ENCODE measurements at regions not wholly inside any gene's neighbourhood (a gene's known extent, or its start where the extent isn't known, plus 50 kb on each side); places are given as distances from the start of the nearest gene placed in this dataset.

GRCh38 chr1:239185245-239185619 is 201.1 kb upstream of the CHRM3 start (continued):
- TF ChIP-seq POU6F1 (CRISPR knock-in tag; IDR thresholded peaks at IDR 0.05; ENCODE audit: borderline replicate concordance, low read depth) (no peak), ARNTL (CRISPR knock-in tag; IDR thresholded peaks at IDR 0.05; ENCODE audit: borderline replicate concordance, low read depth) (no peak), ZNF8 (CRISPR knock-in tag; IDR thresholded peaks at IDR 0.05) (no peak)

DNA sequence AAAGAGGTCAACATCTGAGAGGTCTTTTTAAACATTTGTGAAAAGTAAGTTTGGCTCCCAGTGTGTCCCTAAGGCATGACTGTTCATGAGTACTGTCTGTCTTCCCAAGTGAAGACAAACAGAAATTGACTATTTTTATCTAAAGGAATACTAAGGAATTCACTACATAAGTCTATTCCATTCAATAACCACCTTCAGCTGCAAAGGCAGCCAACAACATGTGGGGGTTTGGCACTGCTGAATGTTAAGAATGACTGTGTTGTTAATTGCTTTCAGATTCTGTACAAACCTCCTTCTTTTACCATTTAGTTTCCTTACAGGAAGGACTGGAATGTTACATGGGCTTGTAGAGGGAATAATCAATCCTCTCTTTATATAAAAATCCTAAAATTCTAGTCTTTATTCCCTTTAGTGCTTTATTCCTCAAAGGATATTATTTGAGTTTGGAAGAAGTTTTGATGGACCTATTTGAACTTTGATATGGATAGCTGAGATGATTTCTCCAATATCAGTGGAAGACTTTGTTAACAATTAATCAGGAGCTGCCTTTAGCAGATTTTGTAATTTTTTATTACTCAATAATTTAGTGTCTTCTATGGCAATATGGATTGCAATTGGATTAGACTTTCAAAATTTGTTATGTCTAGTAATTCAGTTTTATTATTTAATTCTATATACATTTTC is 201.7 kb upstream of the CHRM3 start:
- peak; percentile 92 for ATAC-seq

GRCh38 chr1:239178961-239179360 is 207.4 kb upstream of the CHRM3 start:
- no peak for ATAC-seq
- TF ChIP-seq TCF4 (CRISPR knock-in tag; IDR thresholded peaks at IDR 0.05; ENCODE audit: borderline replicate concordance): peak; percentile 1; the same call in 1 of the 2 replicates
- TF ChIP-seq ZFP3 (CRISPR knock-in tag; IDR thresholded peaks at IDR 0.05): no peak

More for the DNA sequence above, 201.7 kb upstream of the CHRM3 start:
- TF ChIP-seq ARNTL (CRISPR knock-in tag; IDR thresholded peaks at IDR 0.05; ENCODE audit: borderline replicate concordance, low read depth) (no peak), ZNF70 (CRISPR knock-in tag; IDR thresholded peaks at IDR 0.05) (no peak), ISL1 (CRISPR knock-in tag; IDR thresholded peaks at IDR 0.05) (no peak), GLIS3 (CRISPR knock-in tag; IDR thresholded peaks at IDR 0.05) (no peak), PPARA (CRISPR knock-in tag; IDR thresholded peaks at IDR 0.05; ENCODE audit: borderline replicate concordance) (no peak), RARB (CRISPR knock-in tag; IDR thresholded peaks at IDR 0.05) (no peak), ZFP30 (CRISPR knock-in tag; IDR thresholded peaks at IDR 0.05) (no peak), ZC3H10 (CRISPR knock-in tag; IDR thresholded peaks at IDR 0.05) (no peak; the same call in 1 of the 2 replicates), ZNF8 (CRISPR knock-in tag; IDR thresholded peaks at IDR 0.05) (no peak), CREB5 (CRISPR knock-in tag; IDR thresholded peaks at IDR 0.05; ENCODE audit: low read depth) (no peak), ESRRG (CRISPR knock-in tag; IDR thresholded peaks at IDR 0.05) (no peak), ZFP3 (CRISPR knock-in tag; IDR thresholded peaks at IDR 0.05) (no peak), CSDC2 (CRISPR knock-in tag; IDR thresholded peaks at IDR 0.05) (no peak), BACH2 (CRISPR knock-in tag; IDR thresholded peaks at IDR 0.05; ENCODE audit: borderline replicate concordance) (no peak), TOX (CRISPR knock-in tag; IDR thresholded peaks at IDR 0.05; ENCODE audit: borderline replicate concordance) (no peak), SNAI2 (CRISPR knock-in tag; IDR thresholded peaks at IDR 0.05) (no peak)
- TF ChIP-seq, protein P1, sequence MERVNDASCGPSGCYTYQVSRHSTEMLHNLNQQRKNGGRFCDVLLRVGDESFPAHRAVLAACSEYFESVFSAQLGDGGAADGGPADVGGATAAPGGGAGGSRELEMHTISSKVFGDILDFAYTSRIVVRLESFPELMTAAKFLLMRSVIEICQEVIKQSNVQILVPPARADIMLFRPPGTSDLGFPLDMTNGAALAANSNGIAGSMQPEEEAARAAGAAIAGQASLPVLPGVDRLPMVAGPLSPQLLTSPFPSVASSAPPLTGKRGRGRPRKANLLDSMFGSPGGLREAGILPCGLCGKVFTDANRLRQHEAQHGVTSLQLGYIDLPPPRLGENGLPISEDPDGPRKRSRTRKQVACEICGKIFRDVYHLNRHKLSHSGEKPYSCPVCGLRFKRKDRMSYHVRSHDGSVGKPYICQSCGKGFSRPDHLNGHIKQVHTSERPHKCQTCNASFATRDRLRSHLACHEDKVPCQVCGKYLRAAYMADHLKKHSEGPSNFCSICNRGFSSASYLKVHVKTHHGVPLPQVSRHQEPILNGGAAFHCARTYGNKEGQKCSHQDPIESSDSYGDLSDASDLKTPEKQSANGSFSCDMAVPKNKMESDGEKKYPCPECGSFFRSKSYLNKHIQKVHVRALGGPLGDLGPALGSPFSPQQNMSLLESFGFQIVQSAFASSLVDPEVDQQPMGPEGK (CRISPR knock-in tag; IDR thresholded peaks at IDR 0.05; ENCODE audit: borderline replicate concordance): no peak
- TF ChIP-seq, protein P2, sequence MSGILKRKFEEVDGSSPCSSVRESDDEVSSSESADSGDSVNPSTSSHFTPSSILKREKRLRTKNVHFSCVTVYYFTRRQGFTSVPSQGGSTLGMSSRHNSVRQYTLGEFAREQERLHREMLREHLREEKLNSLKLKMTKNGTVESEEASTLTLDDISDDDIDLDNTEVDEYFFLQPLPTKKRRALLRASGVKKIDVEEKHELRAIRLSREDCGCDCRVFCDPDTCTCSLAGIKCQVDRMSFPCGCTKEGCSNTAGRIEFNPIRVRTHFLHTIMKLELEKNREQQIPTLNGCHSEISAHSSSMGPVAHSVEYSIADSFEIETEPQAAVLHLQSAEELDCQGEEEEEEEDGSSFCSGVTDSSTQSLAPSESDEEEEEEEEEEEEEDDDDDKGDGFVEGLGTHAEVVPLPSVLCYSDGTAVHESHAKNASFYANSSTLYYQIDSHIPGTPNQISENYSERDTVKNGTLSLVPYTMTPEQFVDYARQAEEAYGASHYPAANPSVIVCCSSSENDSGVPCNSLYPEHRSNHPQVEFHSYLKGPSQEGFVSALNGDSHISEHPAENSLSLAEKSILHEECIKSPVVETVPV (CRISPR knock-in tag; IDR thresholded peaks at IDR 0.05): no peak

DNA sequence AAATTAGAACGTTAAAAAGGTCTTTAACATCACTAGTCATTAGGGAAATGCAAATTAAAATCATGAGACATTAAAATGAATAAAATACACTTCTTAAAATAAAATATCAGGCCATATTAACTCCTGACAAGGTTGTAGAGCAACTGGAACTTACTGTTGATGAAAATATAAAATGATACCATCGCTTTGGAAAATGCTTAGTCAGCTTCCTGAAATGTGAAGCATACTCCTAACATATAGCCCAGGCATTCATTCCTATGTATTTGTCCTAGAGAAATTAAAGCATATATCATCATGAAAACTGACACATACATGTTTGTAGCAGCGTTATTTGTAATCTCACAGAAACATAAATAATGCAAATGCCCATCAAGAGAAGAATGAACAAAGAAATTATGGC is 211.5 kb upstream of the CHRM3 start:
- TF ChIP-seq RARB (CRISPR knock-in tag; IDR thresholded peaks at IDR 0.05) (no peak), ZNF70 (CRISPR knock-in tag; IDR thresholded peaks at IDR 0.05) (no peak), ZNF565 (CRISPR knock-in tag; conservative IDR thresholded peaks at IDR 0.05; ENCODE audit: low read depth) (no peak), CSDC2 (CRISPR knock-in tag; IDR thresholded peaks at IDR 0.05) (no peak), ARNTL (CRISPR knock-in tag; IDR thresholded peaks at IDR 0.05; ENCODE audit: borderline replicate concordance, low read depth) (no peak)
- ATAC-seq: no peak

DNA sequence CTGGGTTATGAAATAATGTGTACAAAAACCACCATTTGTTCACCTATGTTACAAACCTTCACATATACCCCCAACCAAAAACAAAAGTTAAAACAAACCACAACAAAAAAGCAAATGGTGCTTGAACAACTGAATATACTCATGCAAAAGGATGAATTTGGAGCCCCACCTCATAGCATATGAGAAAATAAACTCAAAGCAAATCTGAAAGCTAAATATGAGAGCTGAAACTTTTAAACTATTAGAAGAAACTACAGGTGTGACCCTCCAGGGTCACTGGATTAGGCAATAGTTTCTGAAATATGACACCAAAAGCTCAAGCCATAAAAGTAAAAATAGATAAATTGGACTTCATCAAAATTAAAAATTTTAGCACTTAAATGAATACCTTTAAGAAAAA is 215.5 kb upstream of the CHRM3 start:
- no peak for ATAC-seq
- no peak for TF ChIP-seq ISL1 (CRISPR knock-in tag; IDR thresholded peaks at IDR 0.05)
- TF ChIP-seq ZC3H10 (CRISPR knock-in tag; IDR thresholded peaks at IDR 0.05): no peak
- TF ChIP-seq GLIS3 (CRISPR knock-in tag; IDR thresholded peaks at IDR 0.05): no peak
- TF ChIP-seq CREB5 (CRISPR knock-in tag; IDR thresholded peaks at IDR 0.05; ENCODE audit: low read depth): no peak
- no peak for TF ChIP-seq BACH2 (CRISPR knock-in tag; IDR thresholded peaks at IDR 0.05; ENCODE audit: borderline replicate concordance)
- no peak for TF ChIP-seq RARB (CRISPR knock-in tag; IDR thresholded peaks at IDR 0.05)
- no peak for TF ChIP-seq PPARA (CRISPR knock-in tag; IDR thresholded peaks at IDR 0.05; ENCODE audit: borderline replicate concordance)
- no peak for TF ChIP-seq ZNF70 (CRISPR knock-in tag; IDR thresholded peaks at IDR 0.05)
- TF ChIP-seq POU6F1 (CRISPR knock-in tag; IDR thresholded peaks at IDR 0.05; ENCODE audit: borderline replicate concordance, low read depth): no peak

Measured in SK-N-SH treated with all-trans-retinoic acid at 6 μM for 48 hours (cell line).